ENCODE measurements at regions not wholly inside any gene's neighbourhood (a gene's known extent, or its start where the extent isn't known, plus 50 kb on each side); places are given as distances from the start of the nearest gene placed in this dataset.

DNA sequence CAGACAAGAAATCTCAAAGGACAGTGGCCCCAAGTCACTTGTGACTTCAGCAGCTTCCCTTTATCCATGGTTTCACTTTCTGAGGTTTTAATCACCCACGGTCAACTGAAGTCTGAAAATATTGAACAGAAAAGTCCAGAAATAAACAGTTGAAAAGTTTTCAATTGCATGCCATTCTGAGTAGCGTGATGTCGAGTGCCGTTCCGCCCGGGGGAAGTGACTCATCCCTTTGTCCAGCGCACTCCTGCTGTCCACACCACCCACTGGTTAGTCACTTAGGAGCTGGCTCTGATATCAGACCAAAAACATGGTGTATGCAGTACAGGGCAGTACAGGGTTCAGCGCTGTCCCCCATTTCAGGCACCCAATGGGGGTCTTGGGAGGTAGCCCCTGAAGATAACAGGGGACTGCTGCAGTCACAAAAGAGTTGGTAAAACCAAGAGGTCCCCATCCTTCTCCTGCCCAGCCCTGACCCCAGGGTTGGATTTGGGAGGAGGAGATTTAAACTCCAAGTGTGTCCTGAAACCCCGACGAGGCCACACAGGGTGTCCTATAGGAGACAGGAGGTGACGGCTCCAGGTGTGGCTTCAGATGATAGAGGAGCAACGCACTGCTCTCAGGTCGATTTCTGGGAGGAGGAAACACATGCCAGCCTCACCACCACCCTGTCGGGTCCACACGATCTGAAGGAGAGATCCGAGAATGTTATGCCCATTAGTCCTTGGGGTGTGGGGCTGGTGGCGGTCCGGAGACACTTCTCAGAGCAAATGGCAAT lies 390.1 kb downstream of the CTTN start (continued):
- no peak for TF ChIP-seq REST (IDR thresholded peaks at IDR 0.05; ENCODE audit: low read depth, low read length)
- TF ChIP-seq, protein P1, sequence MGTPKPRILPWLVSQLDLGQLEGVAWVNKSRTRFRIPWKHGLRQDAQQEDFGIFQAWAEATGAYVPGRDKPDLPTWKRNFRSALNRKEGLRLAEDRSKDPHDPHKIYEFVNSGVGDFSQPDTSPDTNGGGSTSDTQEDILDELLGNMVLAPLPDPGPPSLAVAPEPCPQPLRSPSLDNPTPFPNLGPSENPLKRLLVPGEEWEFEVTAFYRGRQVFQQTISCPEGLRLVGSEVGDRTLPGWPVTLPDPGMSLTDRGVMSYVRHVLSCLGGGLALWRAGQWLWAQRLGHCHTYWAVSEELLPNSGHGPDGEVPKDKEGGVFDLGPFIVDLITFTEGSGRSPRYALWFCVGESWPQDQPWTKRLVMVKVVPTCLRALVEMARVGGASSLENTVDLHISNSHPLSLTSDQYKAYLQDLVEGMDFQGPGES (IDR thresholded peaks at IDR 0.05; ENCODE audit: low read depth, low read length), result no peak
- no peak for TF ChIP-seq CHD2 (IDR thresholded peaks at IDR 0.05; ENCODE audit: low read length, partially characterized antibody)
- no peak for TF ChIP-seq EZH2phosphoT487 (IDR thresholded peaks at IDR 0.05; ENCODE audit: borderline replicate concordance, low read depth)
- TF ChIP-seq, protein P2, sequence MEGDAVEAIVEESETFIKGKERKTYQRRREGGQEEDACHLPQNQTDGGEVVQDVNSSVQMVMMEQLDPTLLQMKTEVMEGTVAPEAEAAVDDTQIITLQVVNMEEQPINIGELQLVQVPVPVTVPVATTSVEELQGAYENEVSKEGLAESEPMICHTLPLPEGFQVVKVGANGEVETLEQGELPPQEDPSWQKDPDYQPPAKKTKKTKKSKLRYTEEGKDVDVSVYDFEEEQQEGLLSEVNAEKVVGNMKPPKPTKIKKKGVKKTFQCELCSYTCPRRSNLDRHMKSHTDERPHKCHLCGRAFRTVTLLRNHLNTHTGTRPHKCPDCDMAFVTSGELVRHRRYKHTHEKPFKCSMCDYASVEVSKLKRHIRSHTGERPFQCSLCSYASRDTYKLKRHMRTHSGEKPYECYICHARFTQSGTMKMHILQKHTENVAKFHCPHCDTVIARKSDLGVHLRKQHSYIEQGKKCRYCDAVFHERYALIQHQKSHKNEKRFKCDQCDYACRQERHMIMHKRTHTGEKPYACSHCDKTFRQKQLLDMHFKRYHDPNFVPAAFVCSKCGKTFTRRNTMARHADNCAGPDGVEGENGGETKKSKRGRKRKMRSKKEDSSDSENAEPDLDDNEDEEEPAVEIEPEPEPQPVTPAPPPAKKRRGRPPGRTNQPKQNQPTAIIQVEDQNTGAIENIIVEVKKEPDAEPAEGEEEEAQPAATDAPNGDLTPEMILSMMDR (IDR thresholded peaks at IDR 0.05), result no peak
- TF ChIP-seq, protein P3, sequence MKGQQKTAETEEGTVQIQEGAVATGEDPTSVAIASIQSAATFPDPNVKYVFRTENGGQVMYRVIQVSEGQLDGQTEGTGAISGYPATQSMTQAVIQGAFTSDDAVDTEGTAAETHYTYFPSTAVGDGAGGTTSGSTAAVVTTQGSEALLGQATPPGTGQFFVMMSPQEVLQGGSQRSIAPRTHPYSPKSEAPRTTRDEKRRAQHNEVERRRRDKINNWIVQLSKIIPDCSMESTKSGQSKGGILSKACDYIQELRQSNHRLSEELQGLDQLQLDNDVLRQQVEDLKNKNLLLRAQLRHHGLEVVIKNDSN (IDR thresholded peaks at IDR 0.05; ENCODE audit: borderline replicate concordance, low read depth), result no peak
- no peak for TF ChIP-seq PBX3 (IDR thresholded peaks at IDR 0.05)
- TF ChIP-seq GATA2 (CRISPR knock-in tag; IDR thresholded peaks at IDR 0.05), result no peak
- TF ChIP-seq NRF1 (IDR thresholded peaks at IDR 0.05; ENCODE audit: low read depth, low read length), result no peak

Data from SK-N-SH (cell line).